K562 (cell line): ENCODE measurements at regions not wholly inside any gene's neighbourhood (a gene's known extent, or its start where the extent isn't known, plus 50 kb on each side); places are given as distances from the start of the nearest gene placed in this dataset.

ENCODE experiments used
- ATF1 ChIP-seq, 2 experiments: fragments of 450-650 bp in 1 of 2; IDR thresholded peaks; 2 replicates each; pipeline ENCODE4 v1.6.1; 2016; ENCODE audit warnings: missing compliant biosample characterization in 1 of 2, missing genetic modification characterization in 1 of 2
- DNMT1 ChIP-seq: fragments of 450-650 bp; IDR thresholded peaks from 2 replicates; pipeline ENCODE4 v1.6.1; 2016; ENCODE audit warnings: antibody characterized with exemption, mild to moderate bottlenecking
- ZNF174 ChIP-seq: fragments of 250-450 bp; sonication (Bioruptor Pico); IDR thresholded peaks from 2 replicates; pipeline ENCODE4 v1.4.0; 2020; ENCODE audit warnings: mild to moderate bottlenecking
- TF ChIP-seq, protein P1 (sequence below): fragments of 450-650 bp; conservative IDR thresholded peaks from 2 replicates; pipeline ENCODE4 v1.6.1; 2016; ENCODE audit warnings: missing genetic modification characterization, low read depth, mild to moderate bottlenecking, missing compliant biosample characterization, moderate library complexity
- TF ChIP-seq, protein P2 (sequence below), 3 experiments: IDR thresholded peaks in 2 of 3; conservative IDR thresholded peaks in 1 of 3; 2 replicates each; pipeline ENCODE4 v1.5.1; 2011 to 2012; ENCODE audit warnings: low read length in 3 of 3, mild to moderate bottlenecking in 3 of 3, control low read depth in 2 of 3, improper control_type of control experiment in 1 of 3, inconsistent platforms in 1 of 3, low read depth in 1 of 3, mixed read lengths in 1 of 3, moderate library complexity in 1 of 3; ENCODE audit not compliant: insufficient read depth in 2 of 3
- TF ChIP-seq, protein P3 (sequence below), 2 experiments: IDR thresholded peaks; 2 replicates each; pipeline ENCODE4 v1.6.1; 2011; ENCODE audit warnings: borderline replicate concordance in 1 of 2, control low read depth in 1 of 2, low read depth in 1 of 2, low read length in 1 of 2, mild to moderate bottlenecking in 1 of 2, mixed read lengths in 1 of 2, moderate library complexity in 1 of 2; ENCODE audit not compliant: insufficient read depth in 1 of 2, insufficient read length in 1 of 2, poor library complexity in 1 of 2, severe bottlenecking in 1 of 2; ENCODE audit errors: extremely low read depth in 1 of 2

DNA sequence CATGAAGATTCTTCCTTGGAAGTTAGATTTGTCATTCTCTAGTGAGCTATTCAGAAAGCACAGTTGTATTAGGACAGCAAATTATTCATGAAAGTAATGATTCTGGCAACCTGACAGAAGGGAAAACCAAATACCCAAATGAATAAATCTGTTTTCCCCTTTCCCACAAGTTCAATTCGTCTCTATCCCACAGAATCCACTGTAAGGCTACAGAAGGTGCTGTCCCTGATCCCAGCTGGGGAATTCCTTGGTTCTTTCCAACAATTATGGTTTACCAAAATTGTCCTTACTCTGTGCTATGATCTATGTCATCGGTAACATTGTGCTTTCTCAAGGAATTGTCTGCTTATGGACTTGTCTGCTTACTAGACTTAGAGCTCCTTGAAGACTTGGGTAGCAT, 104.2 kb downstream of the FASLG start:
- TF ChIP-seq, protein P1, sequence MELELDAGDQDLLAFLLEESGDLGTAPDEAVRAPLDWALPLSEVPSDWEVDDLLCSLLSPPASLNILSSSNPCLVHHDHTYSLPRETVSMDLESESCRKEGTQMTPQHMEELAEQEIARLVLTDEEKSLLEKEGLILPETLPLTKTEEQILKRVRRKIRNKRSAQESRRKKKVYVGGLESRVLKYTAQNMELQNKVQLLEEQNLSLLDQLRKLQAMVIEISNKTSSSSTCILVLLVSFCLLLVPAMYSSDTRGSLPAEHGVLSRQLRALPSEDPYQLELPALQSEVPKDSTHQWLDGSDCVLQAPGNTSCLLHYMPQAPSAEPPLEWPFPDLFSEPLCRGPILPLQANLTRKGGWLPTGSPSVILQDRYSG (tag): no peak
- TF ChIP-seq ATF1 (CRISPR knock-in tag; IDR thresholded peaks at IDR 0.05): no peak
- TF ChIP-seq ATF1 (tag; IDR thresholded peaks at IDR 0.05): no peak
- TF ChIP-seq ZNF174 (CRISPR knock-in tag): no peak
- TF ChIP-seq, protein P2, sequence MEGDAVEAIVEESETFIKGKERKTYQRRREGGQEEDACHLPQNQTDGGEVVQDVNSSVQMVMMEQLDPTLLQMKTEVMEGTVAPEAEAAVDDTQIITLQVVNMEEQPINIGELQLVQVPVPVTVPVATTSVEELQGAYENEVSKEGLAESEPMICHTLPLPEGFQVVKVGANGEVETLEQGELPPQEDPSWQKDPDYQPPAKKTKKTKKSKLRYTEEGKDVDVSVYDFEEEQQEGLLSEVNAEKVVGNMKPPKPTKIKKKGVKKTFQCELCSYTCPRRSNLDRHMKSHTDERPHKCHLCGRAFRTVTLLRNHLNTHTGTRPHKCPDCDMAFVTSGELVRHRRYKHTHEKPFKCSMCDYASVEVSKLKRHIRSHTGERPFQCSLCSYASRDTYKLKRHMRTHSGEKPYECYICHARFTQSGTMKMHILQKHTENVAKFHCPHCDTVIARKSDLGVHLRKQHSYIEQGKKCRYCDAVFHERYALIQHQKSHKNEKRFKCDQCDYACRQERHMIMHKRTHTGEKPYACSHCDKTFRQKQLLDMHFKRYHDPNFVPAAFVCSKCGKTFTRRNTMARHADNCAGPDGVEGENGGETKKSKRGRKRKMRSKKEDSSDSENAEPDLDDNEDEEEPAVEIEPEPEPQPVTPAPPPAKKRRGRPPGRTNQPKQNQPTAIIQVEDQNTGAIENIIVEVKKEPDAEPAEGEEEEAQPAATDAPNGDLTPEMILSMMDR (IDR thresholded peaks at IDR 0.05 in 2 of 3, conservative IDR thresholded peaks at IDR 0.05 in 1 of 3; ENCODE audit: insufficient read depth in 2 of 3, low read depth in 1 of 3, low read length in 3 of 3): no peak
- no peak for TF ChIP-seq DNMT1
- TF ChIP-seq, protein P3, sequence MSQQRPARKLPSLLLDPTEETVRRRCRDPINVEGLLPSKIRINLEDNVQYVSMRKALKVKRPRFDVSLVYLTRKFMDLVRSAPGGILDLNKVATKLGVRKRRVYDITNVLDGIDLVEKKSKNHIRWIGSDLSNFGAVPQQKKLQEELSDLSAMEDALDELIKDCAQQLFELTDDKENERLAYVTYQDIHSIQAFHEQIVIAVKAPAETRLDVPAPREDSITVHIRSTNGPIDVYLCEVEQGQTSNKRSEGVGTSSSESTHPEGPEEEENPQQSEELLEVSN (IDR thresholded peaks at IDR 0.05; ENCODE audit: borderline replicate concordance in 1 of 2, extremely low read depth in 1 of 2, insufficient read depth in 1 of 2, insufficient read length in 1 of 2, low read depth in 1 of 2, low read length in 1 of 2, poor library complexity in 1 of 2, severe bottlenecking in 1 of 2): no peak
